DLD1 (cell line): ENCODE measurements at regions not wholly inside any gene's neighbourhood (a gene's known extent, or its start where the extent isn't known, plus 50 kb on each side); places are given as distances from the start of the nearest gene placed in this dataset.

ENCODE experiments used
- in situ Hi-C: cut with HindIII; loops from 2 replicates; pipeline ENCODE4 v1.10.0; 2017; ENCODE audit warnings: low sequenced_read_pairs

DNA sequence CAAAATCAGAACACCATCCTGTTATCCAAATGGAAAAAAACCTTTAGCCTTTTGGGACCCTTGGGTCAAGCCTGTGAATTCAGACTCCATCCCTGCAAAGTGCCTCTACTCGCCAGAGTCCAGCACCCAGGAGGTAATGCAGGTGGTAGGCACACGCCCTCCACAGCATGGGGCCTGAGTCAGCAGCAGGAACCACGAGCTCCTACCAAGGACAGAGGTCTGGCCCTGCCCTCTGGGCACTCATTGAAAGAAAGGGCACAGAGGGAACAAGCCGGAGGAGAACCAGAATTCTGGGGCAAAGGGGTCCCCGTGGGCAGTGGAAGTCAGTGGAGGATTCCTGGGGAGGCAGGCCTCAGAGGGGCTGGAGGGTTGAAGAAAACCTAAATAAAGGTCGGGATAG, 438.1 kb downstream of the NPHP4 start:
- in situ Hi-C loops: no loop called here

DNA sequence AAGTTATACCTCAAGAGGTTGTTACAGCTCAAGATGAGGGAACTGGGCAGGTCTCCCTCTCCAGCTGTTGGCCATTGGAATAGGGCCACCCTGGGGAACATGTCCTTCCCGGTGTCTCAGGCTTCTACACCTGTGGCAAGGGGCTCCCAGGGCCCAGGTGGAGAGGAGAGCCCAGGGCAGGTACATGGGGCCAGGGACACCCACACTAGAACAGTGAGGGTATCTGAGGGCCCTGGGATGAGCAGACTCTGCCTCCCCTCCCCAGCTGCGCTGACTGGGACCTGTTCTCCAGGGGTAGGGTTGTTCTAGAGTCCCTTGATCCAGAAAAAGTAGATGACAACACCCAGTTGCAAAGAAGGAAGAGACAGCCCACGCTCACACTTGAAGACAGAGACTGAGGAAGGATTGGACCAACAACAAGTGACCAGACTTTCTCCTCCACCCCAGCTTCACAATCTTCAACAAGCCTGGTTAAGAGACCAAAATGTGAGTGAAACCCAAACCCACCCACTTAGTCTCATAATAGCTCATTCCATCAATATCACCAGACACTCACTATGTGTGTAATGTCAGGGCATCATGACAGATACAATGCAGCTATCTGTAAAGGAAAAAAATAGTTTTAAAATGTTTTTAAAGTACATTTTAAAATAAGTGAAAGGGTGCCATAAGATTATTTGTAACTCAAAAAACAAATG, 439.3 kb downstream of the NPHP4 start:
- in situ Hi-C loops: no loop called here

DNA sequence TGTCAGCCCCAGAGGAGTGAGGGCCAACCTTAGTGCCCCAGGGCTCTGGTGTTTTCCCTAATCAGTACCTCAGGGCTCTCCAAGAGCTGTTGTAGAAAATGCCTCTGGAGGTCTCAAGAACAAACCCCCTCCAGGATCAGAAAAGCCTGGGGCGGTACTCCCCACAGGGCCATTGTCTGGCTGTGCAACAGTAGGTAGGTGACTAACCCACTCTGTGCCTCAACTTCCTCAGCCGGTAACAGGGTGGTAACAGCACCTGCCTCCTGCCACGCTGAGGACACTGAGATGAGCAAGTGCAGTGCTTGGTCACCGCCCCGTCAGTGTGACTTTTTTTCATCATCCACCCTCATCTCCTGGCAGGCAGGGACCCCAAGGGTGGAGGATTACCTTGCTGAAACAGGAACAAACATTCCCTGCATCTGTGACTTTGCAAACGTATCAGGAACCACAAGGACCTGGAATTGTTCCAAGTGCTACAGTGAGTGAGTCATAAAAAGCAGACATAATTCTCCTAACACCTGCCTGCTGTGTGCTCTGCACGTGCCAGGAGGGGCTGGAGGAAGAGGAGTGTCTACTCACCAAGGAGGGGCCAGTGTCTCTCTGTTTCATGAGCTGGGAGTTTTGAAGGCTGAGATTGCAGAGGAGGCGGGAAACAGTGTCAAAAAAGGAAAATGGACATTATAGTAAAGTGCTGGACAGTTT, 440.8 kb downstream of the NPHP4 start:
- in situ Hi-C loops: no loop called here

DNA sequence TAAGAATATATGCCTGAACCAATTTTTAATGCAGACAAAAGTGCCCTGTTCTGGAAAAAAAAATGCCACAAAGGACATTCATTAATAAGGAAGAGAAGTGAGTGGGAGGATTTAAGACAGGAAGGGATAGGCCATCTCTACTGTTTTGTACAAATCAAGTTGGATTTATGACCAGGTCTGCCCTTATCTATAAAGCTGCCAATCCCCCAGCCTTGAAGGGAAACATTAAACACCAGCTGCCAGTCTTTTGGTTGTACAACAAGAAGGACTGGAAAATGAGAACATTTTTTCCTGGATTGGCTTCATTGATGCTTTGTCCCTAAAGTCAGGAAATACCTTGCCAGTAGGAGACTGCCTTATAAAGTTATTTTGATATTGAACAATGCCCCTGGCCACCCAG, 444.0 kb downstream of the NPHP4 start:
- in situ Hi-C loops: no loop called here

DNA sequence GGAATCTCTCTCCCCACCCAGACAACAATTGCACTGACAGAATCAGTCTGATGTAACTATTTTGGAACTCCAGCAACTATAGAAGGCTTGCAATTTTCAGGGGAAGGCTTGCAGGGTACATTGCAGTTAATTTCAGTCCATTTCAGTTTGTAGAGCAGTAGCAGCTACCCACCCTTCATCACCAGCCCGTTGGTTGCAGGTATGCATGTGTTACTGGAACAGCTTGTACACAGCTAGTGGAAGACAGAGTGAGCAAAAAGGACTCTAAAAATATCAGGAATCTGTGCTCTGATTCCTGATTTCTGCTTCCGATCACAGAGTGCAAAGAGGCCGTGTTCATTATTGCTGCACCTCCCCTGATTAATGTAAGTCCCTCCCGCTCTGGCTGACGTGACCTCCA, 449.0 kb downstream of the NPHP4 start:
- in situ Hi-C loops: no loop called here

DNA sequence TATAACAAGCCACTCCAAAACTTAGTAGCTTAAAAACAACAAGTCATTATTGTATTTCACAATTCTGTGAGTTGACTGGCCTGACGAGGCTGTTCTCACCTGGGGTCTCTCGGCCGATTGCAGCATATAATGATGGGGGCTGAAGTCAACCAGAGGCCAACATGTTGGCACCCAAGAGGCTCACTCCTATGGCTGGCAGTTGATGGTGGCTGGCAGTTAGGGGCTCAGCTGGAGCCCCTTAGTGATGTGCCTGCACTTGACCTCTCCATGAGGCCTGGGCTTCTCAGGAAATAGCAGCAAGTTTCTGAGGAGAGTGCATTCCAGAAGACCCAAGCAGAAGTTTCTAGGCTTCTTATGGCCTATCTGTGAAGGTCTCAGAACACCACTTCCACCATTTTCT, 459.4 kb downstream of the NPHP4 start:
- in situ Hi-C loops: no loop called here

DNA sequence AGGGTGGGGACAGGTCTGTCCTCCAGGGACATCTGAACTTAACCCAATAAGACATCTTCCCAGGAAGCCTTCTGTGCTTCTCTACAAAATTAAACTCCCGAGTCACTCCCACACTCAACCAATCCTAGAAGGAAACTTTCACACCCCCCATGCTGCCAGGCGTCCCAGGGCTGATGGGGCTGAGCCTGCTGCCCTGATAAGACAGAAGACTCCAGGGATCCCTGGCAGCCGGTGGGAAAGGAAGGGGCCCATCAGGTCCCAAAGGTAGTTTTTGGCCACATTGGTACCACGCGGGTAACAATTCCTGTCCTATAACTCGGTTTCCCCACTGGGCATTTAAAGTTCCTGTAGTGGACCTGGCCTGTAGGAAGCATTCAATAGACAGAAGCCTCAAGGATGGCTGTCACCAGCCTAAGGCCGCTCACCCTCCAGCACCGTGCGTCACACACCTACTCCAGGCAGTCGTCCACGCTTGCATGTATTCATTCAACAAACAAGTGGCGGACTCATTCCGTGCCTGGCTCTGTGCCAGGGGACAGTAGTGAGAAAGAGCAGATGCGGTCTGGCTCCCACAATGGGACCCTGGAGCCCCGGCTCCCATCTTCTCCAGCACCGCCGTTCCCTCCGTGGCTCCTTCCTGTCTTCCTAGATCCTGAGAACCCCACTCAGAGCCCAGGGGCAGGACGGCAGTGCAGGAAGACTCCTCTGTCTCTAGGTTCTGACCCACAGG, 465.2 kb downstream of the NPHP4 start:
- in situ Hi-C loops: no loop called here

DNA sequence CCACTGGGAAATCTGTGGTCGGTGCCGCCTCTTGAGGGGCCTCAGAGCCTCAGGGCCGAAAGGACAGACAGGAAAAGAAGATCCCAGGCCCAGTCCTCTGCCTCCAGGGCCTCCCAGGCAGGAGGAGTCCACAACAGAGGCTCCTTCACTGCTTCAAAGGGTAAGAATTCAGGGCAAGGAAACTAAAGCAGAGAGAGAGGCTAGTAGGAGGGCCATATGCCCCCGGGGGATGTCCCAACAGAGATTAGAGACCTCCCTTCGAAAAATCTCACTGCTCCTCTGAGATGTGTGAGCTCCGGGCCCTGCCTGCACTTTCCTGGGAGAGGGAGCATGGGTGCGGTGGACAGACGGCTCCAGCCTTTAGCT, 465.9 kb downstream of the NPHP4 start:
- in situ Hi-C loops: no loop called here

DNA sequence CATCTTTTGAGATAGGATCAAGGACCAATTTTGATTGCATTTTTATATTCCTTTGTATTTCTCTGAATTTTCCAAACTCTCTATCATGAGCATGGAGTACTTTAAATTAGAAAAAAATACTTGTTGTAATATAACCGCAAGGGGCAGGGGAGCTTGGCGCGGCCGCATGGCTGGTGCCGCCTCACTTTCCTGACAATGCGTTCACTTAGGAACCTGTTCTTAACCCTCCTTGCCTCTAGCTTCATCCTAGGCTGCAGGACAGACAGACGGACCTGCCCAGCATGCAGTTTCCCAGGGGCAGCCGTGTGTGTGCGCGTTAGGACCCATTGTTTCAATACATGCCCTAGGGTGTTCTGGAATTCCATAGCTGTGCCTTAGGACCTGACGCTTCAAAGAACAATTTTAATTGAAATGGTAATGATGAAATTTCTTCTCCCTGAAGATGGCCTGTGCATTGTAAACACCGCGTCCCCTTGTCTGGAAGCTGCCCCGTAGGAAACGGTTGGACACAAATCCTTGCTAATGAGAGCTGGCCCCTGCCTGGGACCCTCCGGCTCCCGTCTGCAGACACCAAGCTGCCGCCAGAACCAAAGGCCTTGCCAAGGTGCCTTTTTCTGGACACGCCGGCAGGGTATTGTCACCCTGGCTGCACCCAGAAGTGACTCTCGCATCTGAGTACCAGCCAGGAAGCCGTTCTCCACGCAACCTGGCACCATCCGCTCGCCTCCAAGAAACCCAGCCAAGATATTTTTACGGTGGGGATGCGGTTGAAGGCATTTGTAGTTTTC, 466.4 kb downstream of the NPHP4 start:
- in situ Hi-C loops: no loop called here

DNA sequence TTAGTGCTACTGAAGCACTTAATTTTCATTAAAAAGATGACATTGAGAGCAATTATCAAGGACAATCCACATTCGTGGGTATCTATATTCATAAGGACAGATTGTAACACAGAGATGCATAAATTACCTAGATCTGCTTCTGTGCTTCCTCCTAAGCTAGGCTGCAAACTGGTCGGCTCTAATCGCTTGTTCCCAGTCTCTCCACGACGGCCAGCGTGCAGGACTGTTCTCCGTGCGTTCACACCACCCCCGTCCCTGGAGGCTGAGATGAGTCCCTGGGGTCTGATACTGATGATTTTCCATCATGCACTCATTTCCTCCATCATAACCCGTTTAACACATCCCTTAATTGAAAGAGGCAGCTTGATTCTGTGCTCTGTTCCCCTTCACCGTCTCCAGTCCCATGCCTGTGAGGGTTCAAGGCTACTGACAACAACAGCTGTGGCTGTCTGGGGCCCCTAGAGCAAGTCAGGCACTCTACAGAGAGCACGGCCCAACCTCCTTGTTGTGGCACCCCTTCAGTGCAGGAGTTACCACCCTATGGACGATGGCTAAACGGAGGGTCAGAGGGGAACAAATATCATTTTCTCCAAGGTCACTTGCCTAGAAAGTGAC, 469.6 kb downstream of the NPHP4 start:
- in situ Hi-C loops: loop anchor here (25.0 kb wide), 1 partner anchor 115 kb away; no protein-coding TSS in a partner anchor

DNA sequence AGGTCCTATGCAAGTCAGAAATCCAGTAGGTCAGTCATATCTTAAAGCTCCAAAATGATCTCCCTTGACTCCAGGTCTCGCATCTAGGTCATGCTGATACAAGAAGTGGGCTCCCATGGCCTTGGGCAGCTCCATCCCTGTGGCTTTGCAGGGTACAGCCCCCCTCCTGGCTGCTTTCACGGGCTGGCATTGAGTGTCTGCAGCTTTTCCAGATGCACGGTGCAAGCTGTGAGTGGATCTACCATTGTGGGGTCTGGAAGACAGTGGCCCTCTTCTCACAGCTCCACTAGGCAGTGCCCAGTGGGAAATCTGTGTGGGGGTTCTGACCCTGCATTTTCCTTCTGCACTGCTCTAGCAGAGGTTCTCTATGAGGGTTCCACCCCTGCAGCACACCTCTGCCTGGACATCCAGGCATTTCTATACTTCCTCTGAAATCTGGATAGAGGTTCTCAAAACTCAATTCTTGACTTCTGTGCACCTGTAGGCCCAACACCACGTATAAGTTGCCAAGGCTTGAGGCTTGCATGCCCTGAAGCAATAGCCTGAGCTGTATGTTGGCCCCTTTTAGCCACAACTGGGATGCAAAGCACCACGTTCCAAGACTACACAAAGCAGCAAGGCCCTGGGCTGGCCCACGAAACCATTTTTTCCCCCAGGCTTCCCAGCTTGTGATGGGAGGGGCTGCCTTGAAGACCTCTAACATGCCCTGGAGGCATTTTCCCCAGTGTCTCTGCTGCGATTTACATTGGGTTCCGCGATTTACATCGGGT, 472.7 kb downstream of the NPHP4 start:
- in situ Hi-C loops: loop anchor here (25.0 kb wide), 1 partner anchor 118 kb away; no protein-coding TSS in a partner anchor

DNA sequence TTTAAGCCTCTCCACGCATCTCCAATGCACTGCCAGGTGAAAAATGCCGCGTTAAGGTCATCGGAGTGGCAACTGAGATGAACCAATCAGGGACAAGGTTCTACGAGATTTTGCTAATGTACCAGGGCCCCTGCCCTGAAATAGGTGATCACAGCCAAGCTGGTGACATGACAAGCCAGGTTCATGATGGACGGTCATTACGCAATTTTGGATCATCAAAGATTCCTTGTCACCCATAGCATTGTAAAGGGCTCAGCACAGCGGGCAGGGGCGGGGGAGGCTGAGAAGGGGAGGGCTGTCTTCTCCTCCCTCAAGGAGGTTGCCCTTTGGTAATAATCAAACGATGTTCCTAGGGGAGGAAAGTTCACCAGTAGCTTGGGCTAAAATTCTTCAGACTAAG, 475.5 kb downstream of the NPHP4 start:
- in situ Hi-C loops: loop anchor here (25.0 kb wide), 1 partner anchor 121 kb away; no protein-coding TSS in a partner anchor

DNA sequence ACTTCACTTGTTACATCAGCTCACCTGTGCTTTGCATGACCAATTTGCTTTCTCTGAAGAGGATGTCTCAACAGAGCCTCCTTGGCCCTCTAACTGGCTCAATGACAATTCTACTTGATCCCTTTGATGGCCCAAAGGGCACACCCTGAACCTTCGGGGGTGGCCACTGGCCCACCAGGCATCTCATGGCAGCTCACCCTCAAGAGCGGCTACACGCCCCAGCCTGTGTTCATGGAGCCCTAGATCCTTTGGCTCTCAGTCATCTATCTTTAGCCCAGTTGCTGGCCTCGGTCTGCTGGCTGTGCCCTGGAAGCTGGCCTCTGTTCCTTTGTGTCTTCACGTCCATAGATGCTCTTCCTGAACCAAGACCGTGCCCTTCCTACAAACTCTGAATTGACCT, 476.7 kb downstream of the NPHP4 start:
- in situ Hi-C loops: loop anchor here (25.0 kb wide), 1 partner anchor 122 kb away; no protein-coding TSS in a partner anchor

DNA sequence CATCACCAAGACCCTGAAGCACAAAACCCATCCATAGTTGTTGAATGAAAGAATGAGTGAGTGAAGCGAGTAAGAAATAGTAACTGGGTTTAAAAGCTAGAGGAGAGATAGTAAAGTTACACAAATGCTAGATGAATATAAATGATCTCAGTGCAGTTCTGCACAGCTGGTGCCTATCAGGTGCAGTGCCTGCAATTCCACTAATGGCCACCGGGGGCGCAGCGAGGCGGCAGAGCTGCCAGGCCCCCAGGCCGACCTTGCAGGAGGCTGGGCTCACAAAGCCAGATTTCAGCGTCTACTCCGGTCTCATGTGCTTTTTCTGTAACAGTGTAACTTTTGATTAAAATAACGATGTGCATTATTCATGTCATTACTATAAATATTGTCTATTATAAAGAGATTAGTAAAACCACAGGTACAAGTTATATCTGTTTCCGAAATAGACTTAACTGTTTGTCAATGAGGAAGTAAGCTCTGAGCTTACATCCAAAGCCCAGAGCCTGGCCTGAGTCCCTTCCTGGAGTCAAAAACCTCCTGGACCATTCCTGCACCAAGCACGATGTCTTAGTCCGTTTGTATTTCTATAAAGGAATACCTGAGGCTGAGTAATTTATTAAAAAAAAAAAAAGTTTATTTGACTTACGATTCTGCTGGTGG, 477.6 kb downstream of the NPHP4 start:
- in situ Hi-C loops: loop anchor here (25.0 kb wide), 1 partner anchor 123 kb away; no protein-coding TSS in a partner anchor

DNA sequence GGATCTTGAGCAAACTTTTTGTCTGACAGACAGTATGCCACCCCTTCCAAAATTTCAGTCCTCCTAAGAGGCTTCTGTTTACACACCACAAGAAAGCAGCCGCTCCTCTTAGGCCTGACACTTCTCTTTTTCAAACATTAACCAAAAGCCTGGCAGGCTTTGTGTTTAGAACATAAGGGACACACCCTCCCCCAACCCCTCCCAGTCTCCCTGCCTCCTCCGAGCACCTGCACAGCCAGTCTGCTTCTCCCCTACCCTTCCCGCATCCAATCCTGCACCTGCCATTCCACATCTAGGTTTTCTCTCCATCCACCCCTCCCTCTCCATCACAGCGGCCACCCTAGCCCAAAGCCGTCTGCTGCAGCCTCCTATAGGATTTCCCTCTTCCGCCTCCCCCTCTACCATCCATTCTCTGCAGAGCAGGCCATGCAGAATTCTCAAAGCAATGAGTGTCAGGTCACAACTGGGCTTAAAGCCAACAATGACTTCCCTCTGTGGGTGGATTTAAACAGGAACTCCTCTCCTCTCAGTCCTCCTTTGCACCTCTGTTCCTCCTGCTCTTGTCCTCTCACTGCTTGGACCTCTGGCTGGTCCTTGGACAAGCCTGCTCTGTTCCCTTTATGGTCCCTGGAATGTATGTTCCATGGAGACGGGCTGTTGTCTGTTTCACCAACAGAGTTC, 478.2 kb downstream of the NPHP4 start:
- in situ Hi-C loops: loop anchor here (25.0 kb wide), 1 partner anchor 123 kb away; no protein-coding TSS in a partner anchor

DNA sequence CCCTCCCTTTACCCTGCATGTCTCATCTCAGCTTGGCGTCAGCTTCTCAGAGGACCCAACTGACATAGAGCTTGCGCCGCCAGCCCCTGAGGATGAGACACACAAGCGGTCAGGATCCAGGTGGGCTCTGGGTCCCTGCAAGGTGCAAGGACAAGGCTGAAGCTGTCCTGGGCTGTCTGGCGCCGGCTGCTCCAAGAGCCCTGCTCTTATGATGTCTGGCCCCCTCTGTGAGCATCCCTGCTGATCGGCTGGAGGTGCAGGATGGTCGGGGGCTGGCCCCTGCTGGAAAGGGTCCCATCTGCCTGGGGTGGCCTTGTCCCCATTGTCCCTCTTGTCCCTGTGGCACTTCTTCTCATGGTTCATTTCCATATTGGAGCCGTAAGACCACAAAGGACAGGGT, 479.0 kb downstream of the NPHP4 start:
- in situ Hi-C loops: loop anchor here (25.0 kb wide), 1 partner anchor 124 kb away; no protein-coding TSS in a partner anchor

DNA sequence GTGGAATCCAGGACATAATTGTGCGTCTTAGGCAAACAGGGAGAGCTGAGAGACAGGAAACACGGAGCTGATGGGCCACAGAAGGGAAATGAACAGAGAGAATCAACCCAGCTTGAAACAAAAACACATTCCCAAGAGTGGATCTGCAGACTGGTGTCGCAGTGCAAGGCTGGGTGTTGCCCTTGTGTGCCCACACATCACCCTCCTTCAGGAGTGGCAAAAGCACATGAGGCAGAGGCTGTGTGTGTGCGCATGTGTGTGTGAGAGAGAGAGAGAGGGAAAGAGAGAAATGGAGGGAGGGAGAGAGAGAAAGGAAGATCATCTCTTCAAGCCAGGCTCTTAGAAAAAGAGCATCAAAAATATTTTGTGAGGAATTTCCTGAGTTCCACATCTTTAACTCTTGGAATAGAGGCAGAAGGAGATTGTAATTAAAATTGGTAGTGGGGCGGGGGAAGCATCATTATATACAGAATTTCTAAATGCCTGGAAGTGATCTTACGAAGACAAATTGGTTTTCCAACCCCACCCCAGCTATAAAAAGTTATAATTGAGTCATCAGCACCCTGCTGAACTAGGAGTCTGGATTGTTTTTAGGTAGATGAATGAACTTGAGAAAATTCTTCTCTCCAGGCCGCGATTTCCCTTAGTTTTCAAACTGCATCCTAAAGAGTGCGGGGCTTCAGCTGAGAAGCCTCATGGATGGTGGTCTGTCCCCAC, 480.7 kb downstream of the NPHP4 start:
- in situ Hi-C loops: loop anchor here (25.0 kb wide), 1 partner anchor 126 kb away; no protein-coding TSS in a partner anchor
